KOPT-K1 (cell line): ENCODE measurements at regions not wholly inside any gene's neighbourhood (a gene's known extent, or its start where the extent isn't known, plus 50 kb on each side); places are given as distances from the start of the nearest gene placed in this dataset.

ENCODE experiments used
- H3K27ac ChIP-seq: fragments of 200-600 bp; sonication (generic); 2 replicates; pipeline ENCODE4 v1.5.1; 2016; ENCODE audit warnings: antibody characterized with exemption, mild to moderate bottlenecking, low read depth, low read length; ENCODE audit not compliant: poor library complexity, severe bottlenecking
- H3K36me3 ChIP-seq: fragments of 200-600 bp; sonication (generic); 2 replicates; pipeline ENCODE4 v1.5.1; 2017; ENCODE audit warnings: antibody characterized with exemption, mild to moderate bottlenecking, low read length, moderate library complexity; ENCODE audit not compliant: insufficient read depth
- H3K9me3 ChIP-seq: fragments of 200-600 bp; sonication (generic); 2 replicates; pipeline ENCODE4 v1.5.1; 2017; ENCODE audit warnings: antibody characterized with exemption, low read length, mild to moderate bottlenecking; ENCODE audit not compliant: insufficient read depth, poor library complexity, severe bottlenecking

GRCh38 chr15:94638183-94638582 is 406.8 kb downstream of the MCTP2 start:
- Histone ChIP-seq H3K36me3 (no peaks in the 10 kb centered on the region), H3K9me3 (no peaks in the 10 kb centered on the region), H3K27ac (no peak overlapping the region)

DNA sequence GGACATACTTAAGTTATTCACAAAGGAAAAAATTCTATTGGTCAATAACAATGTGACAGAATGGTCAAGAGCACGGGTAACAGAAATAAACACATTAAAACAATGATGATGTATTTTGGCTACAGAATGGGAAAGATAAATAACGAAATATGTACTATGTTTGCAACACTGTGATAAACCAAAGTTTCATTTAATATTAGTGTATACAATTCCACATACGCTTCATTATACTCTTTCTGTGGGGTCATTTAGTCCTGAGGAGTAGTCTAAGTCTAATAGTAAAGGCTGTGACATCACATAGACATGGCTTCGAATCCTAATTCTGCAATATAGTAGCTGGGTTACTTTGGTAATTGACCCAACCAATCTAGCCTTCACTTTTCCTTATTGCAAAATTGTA is 408.3 kb downstream of the MCTP2 start:
- H3K27ac ChIP-seq, result no peak overlapping the region

DNA sequence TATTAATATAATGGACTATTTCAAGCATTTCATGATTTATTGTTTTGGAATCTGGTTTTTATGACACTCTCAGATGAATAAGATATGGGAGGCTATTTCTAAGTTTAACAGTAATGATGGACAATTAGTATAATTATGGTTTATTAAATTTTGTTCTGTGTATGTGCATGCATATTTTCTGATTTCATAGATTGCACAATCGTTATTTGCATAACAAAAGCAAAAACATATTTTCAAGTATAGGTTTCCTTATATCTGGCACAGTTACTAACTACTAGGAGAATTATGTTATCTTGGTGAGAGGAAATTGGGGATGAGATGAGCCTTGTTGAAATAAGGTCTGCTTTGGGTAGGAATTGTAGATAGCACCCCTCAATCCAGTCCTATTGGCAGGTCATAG is 413.1 kb downstream of the MCTP2 start:
- Histone ChIP-seq H3K9me3 (no peaks in the 10 kb centered on the region), H3K27ac (no peak overlapping the region), H3K36me3 (no peaks in the 10 kb centered on the region)

More for the DNA sequence above, 408.3 kb downstream of the MCTP2 start:
- Histone ChIP-seq H3K36me3 (no peaks in the 10 kb centered on the region), H3K9me3 (no peaks in the 10 kb centered on the region)

DNA sequence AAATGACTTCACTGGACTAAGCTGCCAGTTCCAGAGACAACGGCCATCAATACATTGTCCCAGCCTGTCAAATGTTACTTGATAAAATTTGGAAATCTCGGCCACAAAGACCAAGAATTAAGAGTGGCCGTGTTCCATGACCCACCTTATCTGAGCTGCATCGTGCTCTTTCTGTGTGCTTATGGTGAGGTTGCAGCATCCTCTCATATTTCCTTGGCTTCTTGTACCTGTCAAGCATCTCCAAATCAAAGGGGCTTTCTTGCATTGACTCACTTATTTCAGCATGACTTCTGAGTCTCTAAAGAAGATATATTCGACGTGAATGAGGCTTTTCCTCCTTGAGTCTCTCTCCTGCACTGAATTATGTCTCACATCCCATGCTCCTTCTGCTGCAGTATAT is 421.7 kb downstream of the MCTP2 start:
- Histone ChIP-seq H3K27ac (no peak overlapping the region), H3K36me3 (no peaks in the 10 kb centered on the region), H3K9me3 (no peaks in the 10 kb centered on the region)

DNA sequence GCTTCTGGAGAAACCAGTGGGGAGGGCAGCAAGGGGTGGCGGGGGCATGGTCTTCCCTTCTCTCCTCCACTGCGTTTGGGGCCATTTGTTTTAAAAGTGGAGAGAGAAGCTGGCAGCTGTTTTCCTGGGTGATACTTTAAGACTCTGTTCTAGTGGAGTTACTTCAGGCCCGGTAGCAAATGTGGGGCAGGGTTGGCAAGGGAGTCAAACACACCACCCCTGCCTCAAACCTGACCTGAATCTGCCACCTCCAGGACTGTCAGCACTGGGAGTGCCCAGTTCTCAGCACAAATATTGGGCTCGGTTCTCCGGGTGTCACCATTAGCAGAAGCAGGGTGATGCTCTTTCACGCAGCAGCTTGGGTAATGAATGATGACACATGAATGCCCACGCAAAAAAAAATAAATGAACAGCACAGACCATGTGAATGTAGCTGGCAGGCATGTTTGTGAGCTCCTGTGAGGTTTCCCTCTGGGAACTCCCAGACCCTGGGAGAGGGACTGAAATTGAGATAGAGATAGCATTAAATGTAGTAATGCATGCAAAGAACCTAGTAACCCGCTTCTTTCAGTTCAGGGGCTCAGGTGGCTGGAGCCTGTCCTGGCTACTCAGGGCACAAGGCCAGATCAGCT is 424.0 kb downstream of the MCTP2 start:
- no peaks in the 10 kb centered on the region for H3K36me3 ChIP-seq
- H3K27ac ChIP-seq, result no peak overlapping the region
- H3K9me3 ChIP-seq, result no peaks in the 10 kb centered on the region

- no peaks in the 10 kb centered on the region for H3K36me3 ChIP-seq
- no peaks in the 10 kb centered on the region for H3K9me3 ChIP-seq
- H3K27ac ChIP-seq, result no peak overlapping the region
Observed at GRCh38 chr15:94665676-94666441, 434.5 kb downstream of the MCTP2 start.

- H3K9me3 ChIP-seq, result no peaks in the 10 kb centered on the region
- H3K36me3 ChIP-seq, result no peaks in the 10 kb centered on the region
- H3K27ac ChIP-seq, result no peak overlapping the region
Observed at GRCh38 chr15:94666553-94666952, 435.2 kb downstream of the MCTP2 start.

DNA sequence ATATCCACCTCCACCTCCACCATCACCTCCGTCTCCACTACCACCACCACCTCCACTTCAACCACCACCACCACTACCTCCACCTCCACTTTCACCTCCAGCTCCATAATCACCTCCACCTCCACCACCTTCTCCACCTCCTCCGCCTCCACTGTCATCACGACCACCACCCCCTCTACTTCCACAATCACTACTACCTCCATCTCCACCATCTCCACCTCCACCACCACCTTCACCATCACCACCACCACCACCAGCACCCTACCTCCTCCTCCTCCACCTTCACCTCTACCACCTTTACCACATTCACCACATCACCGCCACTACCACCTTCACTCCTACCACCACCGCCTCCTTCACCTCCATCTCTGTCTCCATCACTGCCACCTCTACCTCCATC is 435.7 kb downstream of the MCTP2 start:
- Histone ChIP-seq H3K9me3 (no peaks in the 10 kb centered on the region), H3K36me3 (no peaks in the 10 kb centered on the region), H3K27ac (no peak overlapping the region)

DNA sequence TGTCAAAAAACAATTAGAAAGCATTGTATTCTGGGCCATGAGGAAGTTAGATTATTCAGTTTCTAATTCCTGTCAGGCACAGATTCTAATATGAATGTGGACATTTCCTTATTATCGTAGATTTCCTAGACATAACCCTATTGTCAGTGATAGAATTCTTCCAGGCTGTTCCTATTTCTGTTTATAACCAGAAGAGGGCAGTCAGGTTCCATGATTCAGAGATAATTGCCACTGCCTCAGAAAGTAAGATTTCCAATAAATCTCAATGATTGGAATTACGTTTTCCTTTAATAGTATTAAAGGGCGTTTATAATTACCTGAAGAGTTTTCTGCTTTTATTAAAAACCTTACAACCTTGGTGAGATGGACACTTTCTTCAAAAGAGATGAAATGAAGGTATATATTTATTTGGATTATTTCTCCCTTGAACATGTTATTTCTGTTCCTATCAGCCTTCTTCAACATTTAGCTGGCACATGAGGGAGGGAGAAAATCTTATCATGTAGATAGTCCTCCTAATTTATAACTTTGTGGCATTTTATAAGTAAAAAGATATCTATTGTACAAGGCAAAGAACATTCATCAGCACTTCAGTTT is 439.2 kb downstream of the MCTP2 start:
- Histone ChIP-seq H3K36me3 (no peaks in the 10 kb centered on the region), H3K9me3 (no peaks in the 10 kb centered on the region), H3K27ac (no peak overlapping the region)

- H3K9me3 ChIP-seq, result no peaks in the 10 kb centered on the region
- no peaks in the 10 kb centered on the region for H3K36me3 ChIP-seq
- H3K27ac ChIP-seq, result no peak overlapping the region
Observed at GRCh38 chr15:94671858-94672532, 440.6 kb downstream of the MCTP2 start.

DNA sequence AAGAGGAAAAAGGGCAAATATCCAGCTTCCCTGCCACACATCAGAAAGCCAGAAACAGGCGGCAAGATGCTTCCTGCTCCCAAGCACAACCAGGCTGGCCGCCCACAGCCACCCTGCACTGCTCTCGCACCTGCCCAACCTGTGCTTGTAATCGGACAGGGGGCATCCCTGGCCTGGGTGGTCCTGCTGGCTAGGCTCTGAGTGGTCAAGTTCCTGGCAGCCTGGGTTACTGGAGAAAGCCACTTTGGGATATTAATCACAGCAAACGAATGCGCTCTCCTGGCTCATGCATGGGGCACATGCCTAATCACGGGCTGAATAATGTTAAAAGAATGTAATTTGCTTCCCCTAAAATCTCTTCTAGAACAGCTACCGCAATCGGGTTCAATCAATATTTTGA is 442.4 kb downstream of the MCTP2 start:
- Histone ChIP-seq H3K36me3 (no peaks in the 10 kb centered on the region), H3K27ac (no peak overlapping the region), H3K9me3 (no peaks in the 10 kb centered on the region)

DNA sequence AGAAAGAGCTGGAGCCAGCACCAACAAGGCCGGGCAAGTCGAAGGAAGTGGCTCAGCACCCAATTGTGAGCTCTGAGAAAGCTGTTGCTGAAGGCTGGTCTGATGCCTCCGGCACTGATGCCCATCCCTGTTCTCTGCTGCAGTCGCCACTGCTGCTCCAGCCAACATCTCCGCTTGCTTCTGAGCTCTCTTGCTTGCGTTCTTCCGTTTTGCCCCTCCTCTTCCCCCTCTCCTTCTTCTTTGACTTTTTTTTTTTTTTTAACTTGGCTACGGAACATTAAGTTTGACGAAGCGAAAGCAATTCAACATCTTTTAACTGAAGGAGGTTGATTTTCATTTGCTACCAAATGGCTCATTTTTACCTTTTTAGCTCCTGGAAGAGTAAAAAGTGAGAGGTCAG is 442.9 kb downstream of the MCTP2 start:
- no peaks in the 10 kb centered on the region for H3K9me3 ChIP-seq
- no peak overlapping the region for H3K27ac ChIP-seq
- H3K36me3 ChIP-seq, result no peaks in the 10 kb centered on the region

DNA sequence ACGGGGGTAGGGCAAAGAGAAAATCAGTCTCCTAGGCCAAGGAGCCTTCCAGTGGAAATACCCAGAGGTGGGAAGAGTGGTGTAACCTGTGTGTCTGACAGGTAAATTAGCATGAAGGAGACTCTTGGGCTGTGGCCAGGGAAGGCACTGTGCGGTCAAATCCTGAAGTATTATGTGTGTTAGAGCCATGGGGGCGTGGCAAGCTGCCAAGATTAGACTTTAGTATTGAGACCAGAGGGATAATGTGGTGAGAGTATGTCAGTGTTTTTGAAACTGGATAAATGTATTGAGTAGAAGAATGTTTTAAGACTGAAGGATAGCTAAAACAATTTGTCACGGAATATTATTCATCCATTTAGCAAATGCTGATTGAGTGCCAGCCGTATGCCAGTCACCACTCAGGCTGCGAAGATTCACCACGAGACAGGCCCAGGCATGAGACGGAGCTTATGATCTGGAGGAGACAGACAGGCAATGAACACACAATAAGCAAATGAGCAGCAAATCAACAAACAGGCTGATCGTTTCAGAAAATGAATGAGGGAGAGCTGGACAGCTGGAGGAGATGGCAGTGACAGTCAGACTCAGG is 445.9 kb downstream of the MCTP2 start:
- no peak overlapping the region for H3K27ac ChIP-seq
- no peaks in the 10 kb centered on the region for H3K9me3 ChIP-seq
- H3K36me3 ChIP-seq, result no peaks in the 10 kb centered on the region

GRCh38 chr15:94682171-94682570 is 450.8 kb downstream of the MCTP2 start:
- no peaks in the 10 kb centered on the region for H3K36me3 ChIP-seq
- H3K27ac ChIP-seq, result no peak overlapping the region
- H3K9me3 ChIP-seq, result no peaks in the 10 kb centered on the region

GRCh38 chr15:94683902-94684301 is 452.5 kb downstream of the MCTP2 start:
- Histone ChIP-seq H3K9me3 (no peaks in the 10 kb centered on the region), H3K36me3 (no peaks in the 10 kb centered on the region), H3K27ac (no peak overlapping the region)
